ENCODE measurements at regions not wholly inside any gene's neighbourhood (a gene's known extent, or its start where the extent isn't known, plus 50 kb on each side); places are given as distances from the start of the nearest gene placed in this dataset.

- Histone ChIP-seq H3K4me3 (no peak overlapping the region), H3K27ac (no peak overlapping the region), H3K9me3 (no peaks in the 10 kb centered on the region), H3K36me3 (no peaks in the 10 kb centered on the region), H3K4me1 (peaks cover 28% of the 10 kb centered on the region), H3K27me3 (no peaks in the 10 kb centered on the region)
- DNase-seq (ENCODE audit: extremely low spot score in 2 of 2) = no peak
- TF ChIP-seq POLR2AphosphoS5 (IDR thresholded peaks at IDR 0.05; ENCODE audit: insufficient read depth in 1 of 2, low read depth in 1 of 2) (no peak), CTCF (IDR thresholded peaks at IDR 0.05) (no peak), POLR2A (IDR thresholded peaks at IDR 0.05) (no peak)
- intact Hi-C loops (cut with DNase I) = no loop called here
These were observed 222.1 kb upstream of the RHOBTB1 start for GRCh38 chr10:61166065-61166464.

GRCh38 chr10:61164458-61165160 lies 220.6 kb upstream of the RHOBTB1 start:
- H3K27ac ChIP-seq = peak overlapping the region; percentile 22
- H3K27me3 ChIP-seq = no peaks in the 10 kb centered on the region
- TF ChIP-seq POLR2AphosphoS5 (IDR thresholded peaks at IDR 0.05; ENCODE audit: insufficient read depth in 1 of 2, low read depth in 1 of 2) = peak in 1 of 2 donors; percentile 73
- TF ChIP-seq POLR2A (IDR thresholded peaks at IDR 0.05) = no peak
- no peak overlapping the region for H3K4me3 ChIP-seq
- peak in 1 of 2 donors; percentile 89 for DNase-seq (ENCODE audit: extremely low spot score in 2 of 2)
- intact Hi-C loops (cut with DNase I) = no loop called here
- H3K4me1 ChIP-seq = peaks cover 37% of the 10 kb centered on the region
- no peaks in the 10 kb centered on the region for H3K9me3 ChIP-seq
- H3K36me3 ChIP-seq = no peaks in the 10 kb centered on the region

- Histone ChIP-seq H3K27ac (no peak overlapping the region), H3K4me1 (peaks cover 45% of the 10 kb centered on the region), H3K27me3 (no peaks in the 10 kb centered on the region), H3K4me3 (no peak overlapping the region), H3K36me3 (no peaks in the 10 kb centered on the region), H3K9me3 (no peaks in the 10 kb centered on the region)
- intact Hi-C loops (cut with DNase I) = no loop called here
- DNase-seq (ENCODE audit: extremely low spot score in 2 of 2) = no peak
- TF ChIP-seq POLR2AphosphoS5 (IDR thresholded peaks at IDR 0.05; ENCODE audit: insufficient read depth in 1 of 2, low read depth in 1 of 2) = peak in 1 of 2 donors; percentile 81
- TF ChIP-seq POLR2A (IDR thresholded peaks at IDR 0.05) = no peak
These were observed 219.4 kb upstream of the RHOBTB1 start for GRCh38 chr10:61163403-61163802.

- no peak for DNase-seq (ENCODE audit: extremely low spot score in 2 of 2)
- no peak for TF ChIP-seq POLR2A (IDR thresholded peaks at IDR 0.05)
- no peak for TF ChIP-seq POLR2AphosphoS5 (IDR thresholded peaks at IDR 0.05; ENCODE audit: insufficient read depth in 1 of 2, low read depth in 1 of 2)
- no peak for TF ChIP-seq CTCF (IDR thresholded peaks at IDR 0.05)
- no peaks in the 10 kb centered on the region for H3K27me3 ChIP-seq
- H3K36me3 ChIP-seq = no peaks in the 10 kb centered on the region
- H3K9me3 ChIP-seq = no peaks in the 10 kb centered on the region
- H3K4me1 ChIP-seq = peaks cover 42% of the 10 kb centered on the region
- peak overlapping the region; percentile 36 for H3K27ac ChIP-seq
- intact Hi-C loops (cut with DNase I) = no loop called here
- no peak overlapping the region for H3K4me3 ChIP-seq
These were observed 216.3 kb upstream of the RHOBTB1 start for GRCh38 chr10:61160253-61160652.

GRCh38 chr10:61159253-61159652 lies 215.3 kb upstream of the RHOBTB1 start:
- DNase-seq (ENCODE audit: extremely low spot score in 2 of 2) = no peak

More at GRCh38 chr10:61159253-61159652, 215.3 kb upstream of the RHOBTB1 start:
- Histone ChIP-seq H3K36me3 (no peaks in the 10 kb centered on the region), H3K4me1 (peaks cover 32% of the 10 kb centered on the region), H3K27me3 (no peaks in the 10 kb centered on the region), H3K9me3 (no peaks in the 10 kb centered on the region), H3K27ac (peak overlapping the region; percentile 15), H3K4me3 (no peak overlapping the region)
- intact Hi-C loops (cut with DNase I) = no loop called here
- TF ChIP-seq POLR2AphosphoS5 (IDR thresholded peaks at IDR 0.05; ENCODE audit: insufficient read depth in 1 of 2, low read depth in 1 of 2) (peak in 1 of 2 donors; percentile 30), CTCF (IDR thresholded peaks at IDR 0.05) (no peak), POLR2A (IDR thresholded peaks at IDR 0.05) (no peak)

All from vagina (tissue), 2 donors.